Thyroid gland (tissue), 4 donors: ENCODE measurements at regions not wholly inside any gene's neighbourhood (a gene's known extent, or its start where the extent isn't known, plus 50 kb on each side); places are given as distances from the start of the nearest gene placed in this dataset.

Experiments used
- CTCF ChIP-seq, 6 experiments: fragments of 200-600 bp in 3 of 6; fragments of 450-650 bp in 3 of 6; sonication (generic) in 3 of 6; IDR thresholded peaks; one replicate each; pipeline ENCODE4 v1.5.1; 2016 to 2019; ENCODE audit warnings: antibody characterized with exemption in 6 of 6, mild to moderate bottlenecking in 2 of 6, inconsistent platforms in 1 of 6, moderate library complexity in 1 of 6
- POLR2A ChIP-seq, 2 donors: fragments of 450-650 bp; IDR thresholded peaks; one replicate each; pipeline ENCODE4 v1.6.1; 2017; ENCODE audit warnings: antibody characterized with exemption in 2 of 2, mild to moderate bottlenecking in 2 of 2, moderate library complexity in 1 of 2

DNA sequence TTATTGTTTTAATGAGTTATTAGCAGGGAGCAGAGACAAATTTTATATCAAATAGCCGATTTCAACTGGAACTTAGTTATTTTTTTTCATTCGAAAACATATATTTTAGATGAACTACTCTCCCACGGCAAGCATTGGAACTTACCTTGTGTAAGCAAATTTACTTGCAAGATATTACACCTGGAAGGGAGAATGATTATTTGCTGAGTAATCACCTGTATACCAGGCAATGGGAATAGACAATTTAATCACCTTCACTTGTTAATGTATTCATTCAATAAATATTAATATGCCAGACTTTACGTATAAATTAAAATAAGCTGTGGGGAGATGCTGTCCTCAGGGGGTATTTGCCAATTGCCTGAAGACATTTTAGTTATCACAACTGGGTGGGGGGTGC is 1069.9 kb upstream of the CHAC2 start:
- TF ChIP-seq CTCF (IDR thresholded peaks at IDR 0.05) (no peak), POLR2A (IDR thresholded peaks at IDR 0.05) (no peak)
